ENCODE measurements at regions not wholly inside any gene's neighbourhood (a gene's known extent, or its start where the extent isn't known, plus 50 kb on each side); places are given as distances from the start of the nearest gene placed in this dataset.
"Not testable (repeated sequence)": the region's sequence is repeated elsewhere in the genome, so short reads cannot be mapped to it uniquely, and the experiment has no call there.

- no peak for DNase-seq (ENCODE audit: low read depth)
- no peak for TF ChIP-seq CTCF (IDR thresholded peaks at IDR 0.05; ENCODE audit: insufficient read depth, low read depth, low read length, missing control alignments)
- no peak overlapping the region for H3K4me3 ChIP-seq (ENCODE audit: low read depth, low read length)
Observed at GRCh38 chr3:75906555-75907112, 121.3 kb upstream of the ZNF717 start.

GRCh38 chr3:75913800-75914350 lies 128.5 kb upstream of the ZNF717 start:
- no peak for TF ChIP-seq CTCF (IDR thresholded peaks at IDR 0.05; ENCODE audit: insufficient read depth, low read depth, low read length, missing control alignments)
- no peak for DNase-seq (ENCODE audit: low read depth)
- H3K4me3 ChIP-seq (ENCODE audit: low read depth, low read length): no peak overlapping the region

- not testable (repeated sequence) for H3K4me3 ChIP-seq (ENCODE audit: low read depth, low read length); DNase-seq (ENCODE audit: low read depth)
Observed at GRCh38 chr3:75914741-75915140, 129.4 kb upstream of the ZNF717 start.

- no peak for DNase-seq (ENCODE audit: low read depth)
- TF ChIP-seq CTCF (IDR thresholded peaks at IDR 0.05; ENCODE audit: insufficient read depth, low read depth, low read length, missing control alignments): no peak
Observed at GRCh38 chr3:75938921-75939320, 153.6 kb upstream of the ZNF717 start.

GRCh38 chr3:75951941-75952340 lies 166.6 kb upstream of the ZNF717 start:
- DNase-seq (ENCODE audit: low read depth): no peak
- H3K4me3 ChIP-seq (ENCODE audit: low read depth, low read length): no peak overlapping the region
- TF ChIP-seq CTCF (IDR thresholded peaks at IDR 0.05; ENCODE audit: insufficient read depth, low read depth, low read length, missing control alignments): no peak

More at GRCh38 chr3:75938921-75939320, 153.6 kb upstream of the ZNF717 start:
- no peak overlapping the region for H3K4me3 ChIP-seq (ENCODE audit: low read depth, low read length)

GRCh38 chr3:75960031-75960430 lies 174.7 kb upstream of the ZNF717 start:
- H3K4me3 ChIP-seq (ENCODE audit: low read depth, low read length); DNase-seq (ENCODE audit: low read depth): not testable (repeated sequence)

GRCh38 chr3:75962054-75962453 lies 176.7 kb upstream of the ZNF717 start:
- DNase-seq (ENCODE audit: low read depth); H3K4me3 ChIP-seq (ENCODE audit: low read depth, low read length): not testable (repeated sequence)

GRCh38 chr3:75967071-75967470 lies 181.7 kb upstream of the ZNF717 start:
- no peak overlapping the region for H3K4me3 ChIP-seq (ENCODE audit: low read depth, low read length)
- TF ChIP-seq CTCF (IDR thresholded peaks at IDR 0.05; ENCODE audit: insufficient read depth, low read depth, low read length, missing control alignments): no peak

More at GRCh38 chr3:75967071-75967470, 181.7 kb upstream of the ZNF717 start:
- no peak for DNase-seq (ENCODE audit: low read depth)
